ENCODE measurements at regions not wholly inside any gene's neighbourhood (a gene's known extent, or its start where the extent isn't known, plus 50 kb on each side); places are given as distances from the start of the nearest gene placed in this dataset.

DNA sequence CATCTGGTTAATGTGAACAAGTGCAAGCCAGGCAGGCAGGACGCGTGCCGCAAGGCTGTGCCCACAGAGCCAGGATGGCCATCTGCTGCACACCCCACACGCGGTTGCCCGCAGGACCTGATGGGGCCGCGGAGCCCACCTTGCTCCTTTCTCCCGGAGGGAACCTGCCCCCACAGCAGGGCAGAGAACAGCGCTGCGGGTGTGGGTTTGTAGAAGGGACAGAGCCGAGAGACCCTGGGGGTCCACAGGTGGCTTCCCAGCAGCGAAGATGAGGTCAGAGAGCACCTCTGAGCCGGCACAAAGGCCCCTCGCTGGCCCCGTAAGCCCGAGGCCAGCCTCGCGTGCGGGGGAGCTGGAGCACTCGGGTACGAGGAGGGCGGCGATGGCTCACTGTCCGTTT, 460.8 kb upstream of the SALL3 start:
- TF ChIP-seq, protein P1, sequence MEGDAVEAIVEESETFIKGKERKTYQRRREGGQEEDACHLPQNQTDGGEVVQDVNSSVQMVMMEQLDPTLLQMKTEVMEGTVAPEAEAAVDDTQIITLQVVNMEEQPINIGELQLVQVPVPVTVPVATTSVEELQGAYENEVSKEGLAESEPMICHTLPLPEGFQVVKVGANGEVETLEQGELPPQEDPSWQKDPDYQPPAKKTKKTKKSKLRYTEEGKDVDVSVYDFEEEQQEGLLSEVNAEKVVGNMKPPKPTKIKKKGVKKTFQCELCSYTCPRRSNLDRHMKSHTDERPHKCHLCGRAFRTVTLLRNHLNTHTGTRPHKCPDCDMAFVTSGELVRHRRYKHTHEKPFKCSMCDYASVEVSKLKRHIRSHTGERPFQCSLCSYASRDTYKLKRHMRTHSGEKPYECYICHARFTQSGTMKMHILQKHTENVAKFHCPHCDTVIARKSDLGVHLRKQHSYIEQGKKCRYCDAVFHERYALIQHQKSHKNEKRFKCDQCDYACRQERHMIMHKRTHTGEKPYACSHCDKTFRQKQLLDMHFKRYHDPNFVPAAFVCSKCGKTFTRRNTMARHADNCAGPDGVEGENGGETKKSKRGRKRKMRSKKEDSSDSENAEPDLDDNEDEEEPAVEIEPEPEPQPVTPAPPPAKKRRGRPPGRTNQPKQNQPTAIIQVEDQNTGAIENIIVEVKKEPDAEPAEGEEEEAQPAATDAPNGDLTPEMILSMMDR (conservative IDR thresholded peaks at IDR 0.05; ENCODE audit: low read depth, low read length), result no peak
- TF ChIP-seq EZH2 (IDR thresholded peaks at IDR 0.05; ENCODE audit: borderline replicate concordance, low read depth, low read length, poor library complexity, severe bottlenecking), result no peak
